CD4-positive, alpha-beta memory T cell (primary cell): ENCODE measurements at regions not wholly inside any gene's neighbourhood (a gene's known extent, or its start where the extent isn't known, plus 50 kb on each side); places are given as distances from the start of the nearest gene placed in this dataset.
"Not testable (repeated sequence)": the region's sequence is repeated elsewhere in the genome, so short reads cannot be mapped to it uniquely, and the experiment has no call there.

Source experiments
- CTCF ChIA-PET: fragments of 350-600 bp; sonication (Branson Sonifier 250); formaldehyde crosslinking; loops from one replicate; lab custom pipeline; 2021; ENCODE audit warnings: inconsistent platforms; ENCODE audit not compliant: partially characterized antibody; lab: Charles Lee
- POLR2A ChIA-PET: fragments of 350-600 bp; sonication (Branson Sonifier 250); formaldehyde crosslinking; loops from one replicate; lab custom pipeline; 2021; ENCODE audit not compliant: partially characterized antibody; lab: Charles Lee
- DNase-seq, 5 donors: peaks; one replicate each; pipeline versions ENCODE4 v3.0.0 to v3.0.0-alpha.2; 2020 to 2022; ENCODE audit warnings: mixed read lengths in 1 of 5
- H3K27ac ChIP-seq: one replicate; pipeline ENCODE4 v1.7.0; 2013; ENCODE audit warnings: low read depth, low read length
- H3K27me3 ChIP-seq: 2 replicates; pipeline ENCODE4 v1.7.0; 2013; ENCODE audit warnings: mild to moderate bottlenecking, low read length, moderate library complexity; ENCODE audit not compliant: insufficient read depth
- H3K36me3 ChIP-seq: 2 replicates; pipeline ENCODE4 v1.7.0; 2013; ENCODE audit warnings: mild to moderate bottlenecking, low read length, moderate library complexity; ENCODE audit not compliant: insufficient read depth
- H3K4me1 ChIP-seq: 2 replicates; pipeline ENCODE4 v1.7.0; 2013; ENCODE audit warnings: mild to moderate bottlenecking, low read length, moderate library complexity; ENCODE audit not compliant: insufficient read depth
- H3K4me3 ChIP-seq, 2 donors: one replicate each; pipeline ENCODE4 v1.7.0; 2013; ENCODE audit warnings: low read length in 2 of 2, mild to moderate bottlenecking in 1 of 2
- H3K9me3 ChIP-seq, 2 donors: one replicate each; pipeline ENCODE4 v1.7.0; 2013; ENCODE audit warnings: low read length in 2 of 2, control low read depth in 1 of 2; ENCODE audit not compliant: control insufficient read depth in 1 of 2
- H3K27ac Mint-ChIP-seq, 7 donors: one replicate each; pipeline ENCODE4 v1.8.0; 2020 to 2021; ENCODE audit warnings: mixed read lengths in 7 of 7, mild to moderate bottlenecking in 6 of 7, inconsistent platforms in 3 of 7, moderate library complexity in 3 of 7
- H3K27me3 Mint-ChIP-seq, 2 donors: one replicate each; pipeline ENCODE4 v1.8.0; 2020 to 2021; ENCODE audit warnings: mixed read lengths in 2 of 2
- H3K36me3 Mint-ChIP-seq, 2 donors: one replicate each; pipeline ENCODE4 v1.8.0; 2020 to 2021; ENCODE audit warnings: mixed read lengths in 2 of 2, inconsistent platforms in 1 of 2, mild to moderate bottlenecking in 1 of 2
- H3K4me1 Mint-ChIP-seq, 4 donors: one replicate each; pipeline ENCODE4 v1.8.0; 2020 to 2021; ENCODE audit warnings: mixed read lengths in 4 of 4, mild to moderate bottlenecking in 1 of 4
- H3K4me3 Mint-ChIP-seq, 8 donors: one replicate each; pipeline ENCODE4 v1.8.0; 2020 to 2021; ENCODE audit warnings: mixed read lengths in 8 of 8, mild to moderate bottlenecking in 7 of 8, moderate library complexity in 6 of 8, inconsistent platforms in 3 of 8
- H3K9me3 Mint-ChIP-seq, 8 donors: one replicate each; pipeline ENCODE4 v1.8.0; 2020 to 2021; ENCODE audit warnings: mixed read lengths in 8 of 8, mild to moderate bottlenecking in 5 of 8, inconsistent platforms in 3 of 8, moderate library complexity in 1 of 8
- intact Hi-C: fragments of 100-400 bp; cut with micrococcal nuclease; formaldehyde crosslinking; loops from one replicate; pipeline ENCODE4 v1.15.1; 2023

GRCh38 chrX:139156356-139156755, 374.2 kb upstream of the F9 start:
- Histone ChIP-seq H3K4me3 (no peak overlapping the region), H3K9me3 (no peaks in the 10 kb centered on the region), H3K27ac (no peak overlapping the region), H3K4me1 (no peaks in the 10 kb centered on the region), H3K36me3 (no peaks in the 10 kb centered on the region), H3K27me3 (no peaks in the 10 kb centered on the region)
- intact Hi-C loops, result no loop called here
- H3K36me3 Mint-ChIP-seq, result no peaks in the 10 kb centered on the region
- no peaks in the 10 kb centered on the region for H3K4me1 Mint-ChIP-seq
- POLR2A ChIA-PET, result no interaction called here
- CTCF ChIA-PET, result no interaction called here
- no peaks in the 10 kb centered on the region for H3K27me3 Mint-ChIP-seq
- peaks cover 0 to 5% (median 0%) of the 10 kb centered on the region in 8 donors for H3K9me3 Mint-ChIP-seq
- DNase-seq, result no peak
- H3K27ac Mint-ChIP-seq, result no peak overlapping the region
- H3K4me3 Mint-ChIP-seq, result no peak overlapping the region

GRCh38 chrX:139146625-139147024, 383.9 kb upstream of the F9 start:
- H3K9me3 Mint-ChIP-seq, intact Hi-C loops, H3K4me1 Mint-ChIP-seq, H3K4me3 ChIP-seq, H3K27ac ChIP-seq, H3K36me3 Mint-ChIP-seq, H3K36me3 ChIP-seq, H3K27ac Mint-ChIP-seq, CTCF ChIA-PET, H3K4me3 Mint-ChIP-seq, H3K27me3 Mint-ChIP-seq, H3K27me3 ChIP-seq, DNase-seq, H3K9me3 ChIP-seq, POLR2A ChIA-PET, H3K4me1 ChIP-seq: not testable (repeated sequence)

DNA sequence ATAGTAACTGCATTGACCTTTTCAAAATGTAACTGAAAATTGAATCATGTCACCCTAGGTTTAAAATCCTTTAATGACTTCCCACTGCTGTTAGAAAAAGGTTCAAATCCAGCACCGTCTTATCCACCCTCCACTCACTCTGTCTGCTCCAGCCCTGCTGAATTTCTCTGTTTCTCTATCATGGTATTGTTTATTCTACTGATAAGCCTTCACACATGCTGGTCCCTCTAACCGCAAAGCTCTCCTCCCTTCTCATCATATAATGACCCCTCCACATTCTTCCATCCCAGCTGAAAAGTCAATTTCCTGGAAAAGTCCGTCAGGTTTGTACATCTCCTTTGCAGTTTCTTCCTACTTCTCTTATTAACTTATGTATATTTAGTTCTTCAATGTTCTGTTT, 389.2 kb upstream of the F9 start:
- no peak overlapping the region for H3K4me3 Mint-ChIP-seq
- no peaks in the 10 kb centered on the region for H3K27me3 ChIP-seq
- H3K36me3 ChIP-seq, result no peaks in the 10 kb centered on the region

GRCh38 chrX:139134316-139134715, 396.2 kb upstream of the F9 start:
- Histone ChIP-seq H3K36me3 (no peaks in the 10 kb centered on the region), H3K9me3 (no peaks in the 10 kb centered on the region), H3K27ac (no peak overlapping the region), H3K4me3 (no peak overlapping the region), H3K4me1 (no peaks in the 10 kb centered on the region), H3K27me3 (no peaks in the 10 kb centered on the region)
- Mint-ChIP-seq H3K27me3 (no peaks in the 10 kb centered on the region), H3K4me3 (no peak overlapping the region), H3K4me1 (no peaks in the 10 kb centered on the region), H3K27ac (no peak overlapping the region), H3K36me3 (no peaks in the 10 kb centered on the region), H3K9me3 (no peaks in the 10 kb centered on the region)
- intact Hi-C loops, result no loop called here
- no peak for DNase-seq
- CTCF ChIA-PET, result no interaction called here
- POLR2A ChIA-PET, result no interaction called here

More for the DNA sequence above, 389.2 kb upstream of the F9 start:
- Histone ChIP-seq H3K4me3 (no peak overlapping the region), H3K4me1 (no peaks in the 10 kb centered on the region), H3K27ac (no peak overlapping the region), H3K9me3 (no peaks in the 10 kb centered on the region)
- Mint-ChIP-seq H3K27me3 (no peaks in the 10 kb centered on the region), H3K9me3 (peaks cover 0 to 2% (median 0%) of the 10 kb centered on the region in 8 donors), H3K27ac (no peak overlapping the region), H3K36me3 (no peaks in the 10 kb centered on the region), H3K4me1 (no peaks in the 10 kb centered on the region)
- POLR2A ChIA-PET, result no interaction called here
- DNase-seq, result no peak
- intact Hi-C loops, result no loop called here
- CTCF ChIA-PET, result no interaction called here

GRCh38 chrX:139126493-139126892, 404.0 kb upstream of the F9 start:
- intact Hi-C loops, result no loop called here
- no peak overlapping the region for H3K27ac Mint-ChIP-seq
- no peaks in the 10 kb centered on the region for H3K36me3 ChIP-seq

GRCh38 chrX:139125916-139126315, 404.6 kb upstream of the F9 start:
- Mint-ChIP-seq H3K36me3 (no peaks in the 10 kb centered on the region), H3K4me3 (no peak overlapping the region), H3K27me3 (peaks cover 0 to 2% of the 10 kb centered on the region in 2 donors), H3K4me1 (no peaks in the 10 kb centered on the region), H3K9me3 (peaks cover 0 to 3% (median 0%) of the 10 kb centered on the region in 8 donors), H3K27ac (no peak overlapping the region)
- ChIA-PET CTCF (no interaction called here), POLR2A (no interaction called here)
- no peak for DNase-seq
- Histone ChIP-seq H3K27me3 (no peaks in the 10 kb centered on the region), H3K4me1 (no peaks in the 10 kb centered on the region), H3K4me3 (no peak overlapping the region), H3K27ac (no peak overlapping the region), H3K36me3 (no peaks in the 10 kb centered on the region), H3K9me3 (no peaks in the 10 kb centered on the region)
- intact Hi-C loops, result no loop called here

More at GRCh38 chrX:139126493-139126892, 404.0 kb upstream of the F9 start:
- no peak for DNase-seq
- Mint-ChIP-seq H3K4me1 (no peaks in the 10 kb centered on the region), H3K27me3 (peaks cover 0 to 2% of the 10 kb centered on the region in 2 donors), H3K36me3 (no peaks in the 10 kb centered on the region), H3K9me3 (peaks cover 0 to 3% (median 0%) of the 10 kb centered on the region in 8 donors), H3K4me3 (no peak overlapping the region)
- Histone ChIP-seq H3K4me1 (no peaks in the 10 kb centered on the region), H3K4me3 (no peak overlapping the region), H3K9me3 (no peaks in the 10 kb centered on the region), H3K27ac (no peak overlapping the region), H3K27me3 (no peaks in the 10 kb centered on the region)
- ChIA-PET CTCF (no interaction called here), POLR2A (no interaction called here)

- Histone ChIP-seq H3K4me3 (no peak overlapping the region), H3K9me3 (no peaks in the 10 kb centered on the region), H3K27ac (no peak overlapping the region), H3K4me1 (no peaks in the 10 kb centered on the region), H3K27me3 (no peaks in the 10 kb centered on the region), H3K36me3 (no peaks in the 10 kb centered on the region)
- H3K36me3 Mint-ChIP-seq, result no peaks in the 10 kb centered on the region
- no peaks in the 10 kb centered on the region for H3K4me1 Mint-ChIP-seq
- H3K4me3 Mint-ChIP-seq, result no peak overlapping the region
- H3K27ac Mint-ChIP-seq, result no peak overlapping the region
- CTCF ChIA-PET, result no interaction called here
- no peak for DNase-seq
- peaks cover 0 to 3% (median 0%) of the 10 kb centered on the region in 8 donors for H3K9me3 Mint-ChIP-seq
- POLR2A ChIA-PET, result no interaction called here
- intact Hi-C loops, result no loop called here
- peaks cover under 1 to 3% of the 10 kb centered on the region in 2 donors for H3K27me3 Mint-ChIP-seq
Measured at GRCh38 chrX:139121616-139122286, 408.8 kb upstream of the F9 start.
